ENCODE measurements at regions not wholly inside any gene's neighbourhood (a gene's known extent, or its start where the extent isn't known, plus 50 kb on each side); places are given as distances from the start of the nearest gene placed in this dataset.

- TF ChIP-seq CTCF (IDR thresholded peaks at IDR 0.05): no peak
- TF ChIP-seq POLR2A (IDR thresholded peaks at IDR 0.05): no peak
Measured at GRCh38 chrX:145886469-145886868, 68.8 kb downstream of the SLITRK2 start.
